Ascending aorta (tissue), 2 donors: ENCODE measurements at regions not wholly inside any gene's neighbourhood (a gene's known extent, or its start where the extent isn't known, plus 50 kb on each side); places are given as distances from the start of the nearest gene placed in this dataset.

Experiments used
- DNase-seq, 2 donors: peaks; one replicate each; pipeline ENCODE4 v3.0.0-alpha.2; 2019; ENCODE audit warnings: low spot score in 2 of 2
- H3K27ac ChIP-seq, 2 donors: fragments of 200-600 bp; sonication (generic); one replicate each; pipeline ENCODE4 v1.5.1; 2016 to 2017; ENCODE audit warnings: mild to moderate bottlenecking in 1 of 2
- H3K27me3 ChIP-seq: fragments of 200-600 bp; sonication (generic); one replicate; pipeline ENCODE4 v1.5.1; 2017
- H3K36me3 ChIP-seq, 2 donors: fragments of 200-600 bp; sonication (generic); one replicate each; pipeline ENCODE4 v1.5.1; 2016
- H3K4me1 ChIP-seq, 2 donors: fragments of 200-600 bp; sonication (generic); one replicate each; pipeline ENCODE4 v1.5.1; 2016 to 2017; ENCODE audit warnings: mild to moderate bottlenecking in 1 of 2
- H3K4me3 ChIP-seq, 2 donors: fragments of 200-600 bp; sonication (generic); one replicate each; pipeline ENCODE4 v1.5.1; 2016 to 2017; ENCODE audit warnings: mild to moderate bottlenecking in 1 of 2
- H3K9me3 ChIP-seq, 2 donors: fragments of 200-600 bp; sonication (generic); one replicate each; pipeline ENCODE4 v1.5.1; 2016
- intact Hi-C: fragments of 100-400 bp; cut with DNase I; formaldehyde crosslinking; loops from one replicate; pipeline ENCODE4 v1.15.1; 2023
- TF ChIP-seq, protein P1 (sequence below), 3 experiments: fragments of 200-600 bp in 2 of 3; fragments of 450-650 bp in 1 of 3; sonication (generic) in 2 of 3; IDR thresholded peaks; one replicate each; pipeline ENCODE4 v1.5.1; 2016 to 2019; ENCODE audit warnings: antibody characterized with exemption in 3 of 3, mild to moderate bottlenecking in 1 of 3, moderate library complexity in 1 of 3

GRCh38 chr6:40764726-40765125 is 177.6 kb upstream of the LRFN2 start:
- H3K27ac ChIP-seq: no peak overlapping the region
- DNase-seq: no peak
- no peaks in the 10 kb centered on the region for H3K4me1 ChIP-seq
- no peaks in the 10 kb centered on the region for H3K36me3 ChIP-seq
- no peak overlapping the region for H3K4me3 ChIP-seq
- no peaks in the 10 kb centered on the region for H3K9me3 ChIP-seq
- intact Hi-C loops: no loop called here
- no peaks in the 10 kb centered on the region for H3K27me3 ChIP-seq
- TF ChIP-seq, protein P1, sequence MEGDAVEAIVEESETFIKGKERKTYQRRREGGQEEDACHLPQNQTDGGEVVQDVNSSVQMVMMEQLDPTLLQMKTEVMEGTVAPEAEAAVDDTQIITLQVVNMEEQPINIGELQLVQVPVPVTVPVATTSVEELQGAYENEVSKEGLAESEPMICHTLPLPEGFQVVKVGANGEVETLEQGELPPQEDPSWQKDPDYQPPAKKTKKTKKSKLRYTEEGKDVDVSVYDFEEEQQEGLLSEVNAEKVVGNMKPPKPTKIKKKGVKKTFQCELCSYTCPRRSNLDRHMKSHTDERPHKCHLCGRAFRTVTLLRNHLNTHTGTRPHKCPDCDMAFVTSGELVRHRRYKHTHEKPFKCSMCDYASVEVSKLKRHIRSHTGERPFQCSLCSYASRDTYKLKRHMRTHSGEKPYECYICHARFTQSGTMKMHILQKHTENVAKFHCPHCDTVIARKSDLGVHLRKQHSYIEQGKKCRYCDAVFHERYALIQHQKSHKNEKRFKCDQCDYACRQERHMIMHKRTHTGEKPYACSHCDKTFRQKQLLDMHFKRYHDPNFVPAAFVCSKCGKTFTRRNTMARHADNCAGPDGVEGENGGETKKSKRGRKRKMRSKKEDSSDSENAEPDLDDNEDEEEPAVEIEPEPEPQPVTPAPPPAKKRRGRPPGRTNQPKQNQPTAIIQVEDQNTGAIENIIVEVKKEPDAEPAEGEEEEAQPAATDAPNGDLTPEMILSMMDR (IDR thresholded peaks at IDR 0.05): no peak

- H3K27ac ChIP-seq: no peak overlapping the region
- intact Hi-C loops: no loop called here
- H3K4me3 ChIP-seq: no peak overlapping the region
- TF ChIP-seq, protein P1 (IDR thresholded peaks at IDR 0.05): no peak
- H3K27me3 ChIP-seq: no peaks in the 10 kb centered on the region
- H3K9me3 ChIP-seq: no peaks in the 10 kb centered on the region
- DNase-seq: no peak
- H3K4me1 ChIP-seq: peaks cover 0 to 3% of the 10 kb centered on the region in 2 donors
- H3K36me3 ChIP-seq: no peaks in the 10 kb centered on the region
Observed at GRCh38 chr6:40762981-40763380, 175.8 kb upstream of the LRFN2 start.

DNA sequence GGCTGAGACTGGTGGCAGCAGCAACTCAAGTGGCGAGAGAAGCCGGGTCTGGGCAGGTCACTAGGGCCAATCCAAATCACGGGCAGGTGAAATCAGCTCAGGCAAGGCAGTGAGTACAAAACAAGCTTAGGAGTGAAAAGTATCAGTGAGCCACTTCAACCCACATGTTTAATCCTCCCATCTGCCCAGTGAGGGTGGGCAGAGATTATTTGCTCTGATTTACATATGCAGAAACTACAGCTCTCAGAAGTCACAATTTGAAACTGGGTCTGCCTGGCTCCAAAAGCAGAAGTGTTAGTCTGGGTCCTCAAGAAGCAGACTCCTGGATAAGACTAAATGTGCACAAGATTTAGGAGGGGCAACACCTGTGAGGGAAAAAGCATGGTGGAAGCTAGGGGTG is 173.7 kb upstream of the LRFN2 start:
- Histone ChIP-seq H3K4me1 (peaks cover 0 to 3% of the 10 kb centered on the region in 2 donors), H3K4me3 (no peak overlapping the region), H3K36me3 (no peaks in the 10 kb centered on the region), H3K27me3 (no peaks in the 10 kb centered on the region), H3K27ac (no peak overlapping the region), H3K9me3 (no peaks in the 10 kb centered on the region)
- no peak for DNase-seq
- intact Hi-C loops: no loop called here
- TF ChIP-seq, protein P1 (IDR thresholded peaks at IDR 0.05): no peak

DNA sequence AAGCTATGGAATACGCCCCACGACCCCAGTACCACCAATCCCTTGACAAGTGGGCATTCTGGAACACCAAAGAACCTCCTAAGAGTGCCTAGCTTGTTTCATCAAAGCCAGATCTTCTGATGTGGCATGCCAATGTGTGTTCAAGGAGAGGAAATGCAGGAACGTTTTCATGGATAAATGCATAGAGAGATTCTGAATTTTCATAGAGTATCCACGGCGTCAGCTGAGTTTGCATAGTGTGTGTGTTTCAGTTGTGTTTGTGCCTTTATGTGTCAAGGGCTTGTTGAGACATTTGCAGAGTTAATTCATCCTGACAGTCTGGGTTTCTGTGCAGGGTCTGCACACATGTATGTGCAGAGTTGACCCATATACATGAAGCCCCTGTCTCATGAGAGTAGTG is 172.7 kb upstream of the LRFN2 start:
- H3K27me3 ChIP-seq: no peaks in the 10 kb centered on the region
- intact Hi-C loops: no loop called here
- peaks cover 0 to 3% of the 10 kb centered on the region in 2 donors for H3K4me1 ChIP-seq
- H3K36me3 ChIP-seq: no peaks in the 10 kb centered on the region
- no peak overlapping the region for H3K4me3 ChIP-seq
- no peak for DNase-seq
- H3K9me3 ChIP-seq: no peaks in the 10 kb centered on the region
- TF ChIP-seq, protein P1 (IDR thresholded peaks at IDR 0.05): no peak
- H3K27ac ChIP-seq: no peak overlapping the region

GRCh38 chr6:40759264-40759663 is 172.1 kb upstream of the LRFN2 start:
- intact Hi-C loops: no loop called here
- DNase-seq: no peak
- peaks cover 0 to 3% of the 10 kb centered on the region in 2 donors for H3K4me1 ChIP-seq

More at GRCh38 chr6:40759264-40759663, 172.1 kb upstream of the LRFN2 start:
- TF ChIP-seq, protein P1 (IDR thresholded peaks at IDR 0.05): no peak
- H3K27ac ChIP-seq: no peak overlapping the region
- no peaks in the 10 kb centered on the region for H3K9me3 ChIP-seq
- no peak overlapping the region for H3K4me3 ChIP-seq
- no peaks in the 10 kb centered on the region for H3K36me3 ChIP-seq
- H3K27me3 ChIP-seq: no peaks in the 10 kb centered on the region
